Mesenchymal stem cell (in vitro differentiated cells and primary cell): ENCODE measurements at regions not wholly inside any gene's neighbourhood (a gene's known extent, or its start where the extent isn't known, plus 50 kb on each side); places are given as distances from the start of the nearest gene placed in this dataset.

Experiments used
- DNase-seq: peaks from one replicate; pipeline ENCODE4 v3.0.0-alpha.2; 2013
- H2AFZ ChIP-seq: one replicate; pipeline ENCODE4 v1.6.1; 2013; ENCODE audit warnings: low read depth, mild to moderate bottlenecking, control low read depth, inconsistent platforms, low read length, moderate library complexity
- H2AK5ac ChIP-seq: 2 replicates; pipeline ENCODE4 v1.6.1; 2013; ENCODE audit warnings: low read length, moderate library complexity, mild to moderate bottlenecking, inconsistent platforms; ENCODE audit not compliant: severe bottlenecking
- H2BK120ac ChIP-seq: one replicate; pipeline ENCODE4 v1.6.1; 2013; ENCODE audit warnings: low read depth, mild to moderate bottlenecking, inconsistent platforms, low read length, moderate library complexity
- H2BK12ac ChIP-seq, 2 experiments: one replicate each; pipeline ENCODE4 v1.6.1; 2013; ENCODE audit warnings: inconsistent platforms in 2 of 2, low read length in 2 of 2, mild to moderate bottlenecking in 2 of 2, moderate library complexity in 2 of 2, control low read depth in 1 of 2
- H2BK15ac ChIP-seq: one replicate; pipeline ENCODE4 v1.6.1; 2013; ENCODE audit warnings: mild to moderate bottlenecking, low read depth, inconsistent platforms; ENCODE audit not compliant: poor library complexity, severe bottlenecking
- H2BK5ac ChIP-seq: 2 replicates; pipeline ENCODE4 v1.6.1; 2013; ENCODE audit warnings: low read depth, mild to moderate bottlenecking, low read length, control low read depth, inconsistent platforms; ENCODE audit not compliant: poor library complexity, severe bottlenecking
- H3K14ac ChIP-seq, 2 experiments: one replicate each; pipeline ENCODE4 v1.6.1; 2013; ENCODE audit warnings: inconsistent platforms in 2 of 2, low read length in 2 of 2, control low read depth in 1 of 2, mild to moderate bottlenecking in 1 of 2, moderate library complexity in 1 of 2
- H3K18ac ChIP-seq, 2 experiments: one replicate each; pipeline ENCODE4 v1.6.1; 2013; ENCODE audit warnings: inconsistent platforms in 2 of 2, low read length in 2 of 2, control low read depth in 1 of 2, low read depth in 1 of 2, mild to moderate bottlenecking in 1 of 2
- H3K23ac ChIP-seq, 2 experiments: one replicate each; pipeline ENCODE4 v1.6.1; 2013; ENCODE audit warnings: inconsistent platforms in 2 of 2, low read length in 2 of 2, mild to moderate bottlenecking in 2 of 2, moderate library complexity in 2 of 2, control low read depth in 1 of 2
- H3K27ac ChIP-seq: 2 replicates; pipeline ENCODE4 v1.5.1; 2013; ENCODE audit warnings: mild to moderate bottlenecking, moderate library complexity, low read length, control low read depth, inconsistent platforms; ENCODE audit not compliant: poor library complexity, severe bottlenecking
- H3K27me3 ChIP-seq, 2 experiments: 2 replicates each; pipeline versions ENCODE4 v1.6.1 to v1.7.0; 2013; ENCODE audit warnings: low read length in 2 of 2, mild to moderate bottlenecking in 2 of 2, moderate library complexity in 2 of 2, control low read depth in 1 of 2, inconsistent platforms in 1 of 2; ENCODE audit not compliant: control insufficient read depth in 1 of 2, insufficient read depth in 1 of 2
- H3K36me3 ChIP-seq, 2 experiments: 2 replicates each; pipeline versions ENCODE4 v1.6.1 to v1.7.0; 2013; ENCODE audit warnings: low read length in 2 of 2, control low read depth in 1 of 2, inconsistent platforms in 1 of 2, low read depth in 1 of 2, mild to moderate bottlenecking in 1 of 2; ENCODE audit not compliant: insufficient read depth in 2 of 2, control insufficient read depth in 1 of 2
- H3K4ac ChIP-seq, 2 experiments: one replicate each; pipeline ENCODE4 v1.6.1; 2013; ENCODE audit warnings: inconsistent platforms in 2 of 2, low read length in 2 of 2, mild to moderate bottlenecking in 2 of 2, moderate library complexity in 2 of 2, control low read depth in 1 of 2, low read depth in 1 of 2
- H3K4me1 ChIP-seq: 2 replicates; pipeline ENCODE4 v1.6.1; 2013; ENCODE audit warnings: low read depth, low read length, control low read depth; ENCODE audit not compliant: control insufficient read depth, insufficient read depth
- H3K4me2 ChIP-seq: 2 replicates; pipeline ENCODE4 v1.6.1; 2013; ENCODE audit warnings: low read length, mild to moderate bottlenecking, inconsistent platforms; ENCODE audit not compliant: poor library complexity, severe bottlenecking
- H3K4me3 ChIP-seq, 2 experiments: 2 replicates each; pipeline versions ENCODE4 v1.5.1 to v1.7.0; 2013; ENCODE audit warnings: low read length in 2 of 2, mild to moderate bottlenecking in 2 of 2, control low read depth in 1 of 2, low read depth in 1 of 2; ENCODE audit not compliant: insufficient read depth in 1 of 2
- H3K79me1 ChIP-seq: replicated peaks from 2 replicates; pipeline ENCODE4 v1.6.1; 2013; ENCODE audit warnings: mild to moderate bottlenecking, control low read depth, low read length, inconsistent platforms; ENCODE audit not compliant: poor library complexity, severe bottlenecking
- H3K9ac ChIP-seq: 2 replicates; pipeline ENCODE4 v1.7.0; 2013; ENCODE audit warnings: mild to moderate bottlenecking, low read length, moderate library complexity
- H3K9me3 ChIP-seq: 2 replicates; pipeline ENCODE4 v1.7.0; 2013; ENCODE audit warnings: mild to moderate bottlenecking, low read length; ENCODE audit not compliant: control insufficient read depth
- H4K8ac ChIP-seq: one replicate; pipeline ENCODE4 v1.6.1; 2013; ENCODE audit warnings: inconsistent platforms, mild to moderate bottlenecking, low read length, moderate library complexity
- H4K91ac ChIP-seq: one replicate; pipeline ENCODE4 v1.6.1; 2013; ENCODE audit warnings: mild to moderate bottlenecking, low read length, inconsistent platforms
- WGBS: methylation state at CpG from one replicate; pipeline ENCODE4 v1.1.7; 2013; ENCODE audit warnings: mixed read lengths; 5-methylcytosine and 5-hydroxymethylcytosine counted together

DNA sequence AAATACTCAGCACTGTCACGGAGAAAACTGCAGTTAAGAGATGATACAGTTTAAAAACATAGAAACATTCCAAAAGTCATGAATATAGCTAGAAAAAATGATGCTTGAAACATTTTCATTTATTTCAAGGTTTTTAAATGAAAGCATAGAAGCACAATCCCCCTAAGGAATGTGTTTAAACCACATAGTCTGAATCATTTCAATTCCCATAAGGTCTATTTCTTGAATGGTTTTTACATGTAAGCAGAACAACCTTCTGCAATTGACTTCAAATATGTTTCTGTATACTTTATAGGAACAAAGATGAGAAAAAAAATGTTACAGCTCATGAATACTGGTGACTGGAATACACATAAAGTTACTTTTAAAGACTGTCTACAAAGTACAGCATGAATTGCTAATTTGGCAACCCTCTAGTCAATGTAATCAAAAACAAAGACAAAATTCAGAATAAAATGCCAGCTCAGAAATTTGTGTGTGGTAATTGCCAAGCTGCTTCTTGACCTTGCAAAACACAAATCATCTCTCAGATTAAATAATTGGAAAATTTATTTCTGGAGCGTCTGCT lies 886.4 kb upstream of the ADGRL3 start:
- Histone ChIP-seq H2BK15ac (no peak overlapping the region), H4K8ac (no peak overlapping the region), H2AFZ (no peak overlapping the region), H3K9me3 (peaks cover 8% of the 10 kb centered on the region), H3K27me3 (no peaks in the 10 kb centered on the region), H2BK12ac (no peak overlapping the region), H3K14ac (no peak overlapping the region), H3K4me2 (no peak overlapping the region), H3K4me3 (no peak overlapping the region), H3K4ac (no peak overlapping the region), H3K36me3 (no peaks in the 10 kb centered on the region), H3K23ac (no peak overlapping the region), H2BK120ac (no peak overlapping the region), H3K18ac (no peak overlapping the region), H3K27ac (no peak overlapping the region), H2BK5ac (no peak overlapping the region), H3K4me1 (no peaks in the 10 kb centered on the region), H3K79me1 (no peaks in the 10 kb centered on the region), H4K91ac (no peak overlapping the region), H3K9ac (no peak overlapping the region), H2AK5ac (no peak overlapping the region)
- peak; percentile 1 for DNase-seq
- no CpG with 5 or more reads among the region's 2 CpGs for WGBS

DNA sequence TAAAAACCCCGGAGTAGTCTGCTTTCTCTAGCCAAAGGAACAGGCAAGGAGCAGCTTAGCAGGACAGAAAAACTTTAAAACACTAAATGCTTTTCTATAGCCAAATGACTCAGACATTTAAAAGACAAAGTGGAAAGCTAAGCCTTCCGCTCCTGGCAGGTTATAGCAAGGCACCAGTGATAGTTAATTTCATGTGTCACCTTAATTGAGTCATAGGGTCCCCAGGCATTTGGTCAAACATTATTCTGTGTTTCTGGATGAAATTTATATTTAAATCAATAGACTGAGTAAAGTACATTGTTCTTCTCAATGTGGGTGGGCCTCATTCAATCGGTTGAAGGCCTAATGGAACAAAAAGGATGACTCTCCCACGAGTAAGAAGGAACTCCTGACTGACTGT lies 885.7 kb upstream of the ADGRL3 start:
- H3K9me3 ChIP-seq = peaks cover 8% of the 10 kb centered on the region
- WGBS = 74% methylated on average over 4 of the region's 4 CpGs
- H2AFZ ChIP-seq = no peak overlapping the region
- H4K91ac ChIP-seq = no peak overlapping the region
- H3K79me1 ChIP-seq = no peaks in the 10 kb centered on the region
- no peak overlapping the region for H2BK120ac ChIP-seq
- no peak overlapping the region for H3K27ac ChIP-seq
- H3K27me3 ChIP-seq = no peaks in the 10 kb centered on the region
- H2BK5ac ChIP-seq = no peak overlapping the region
- no peak overlapping the region for H3K4me2 ChIP-seq
- H3K4me1 ChIP-seq = no peaks in the 10 kb centered on the region
- no peak overlapping the region for H3K23ac ChIP-seq
- no peak overlapping the region for H2BK12ac ChIP-seq
- H2BK15ac ChIP-seq = no peak overlapping the region
- no peaks in the 10 kb centered on the region for H3K36me3 ChIP-seq
- no peak overlapping the region for H3K4ac ChIP-seq
- H3K4me3 ChIP-seq = no peak overlapping the region
- no peak overlapping the region for H4K8ac ChIP-seq
- H3K9ac ChIP-seq = no peak overlapping the region
- H2AK5ac ChIP-seq = no peak overlapping the region
- H3K14ac ChIP-seq = no peak overlapping the region
- no peak for DNase-seq
- H3K18ac ChIP-seq = no peak overlapping the region

DNA sequence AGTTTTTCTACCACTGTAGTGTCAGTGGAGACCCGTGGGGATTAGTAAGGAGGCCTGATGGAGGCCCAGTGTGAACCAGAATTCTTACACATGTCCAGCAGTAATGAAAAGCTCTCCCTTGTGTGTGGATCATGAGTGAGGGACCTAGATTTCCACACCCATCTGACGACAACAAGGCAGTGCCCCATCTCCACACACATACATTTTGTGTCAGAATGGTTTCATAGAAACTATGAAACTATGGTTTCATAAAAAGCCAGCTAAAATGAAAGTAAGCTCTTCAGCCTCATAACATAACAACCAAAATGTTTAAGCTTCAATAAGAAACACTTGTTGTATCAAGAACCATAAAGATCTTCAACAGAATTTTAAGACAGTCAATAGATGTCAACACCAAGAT lies 884.5 kb upstream of the ADGRL3 start:
- no peak overlapping the region for H3K27ac ChIP-seq
- no peak overlapping the region for H4K8ac ChIP-seq
- no peak overlapping the region for H2BK12ac ChIP-seq
- no peak overlapping the region for H3K9ac ChIP-seq
- H3K18ac ChIP-seq = no peak overlapping the region
- no peak overlapping the region for H4K91ac ChIP-seq
- no peaks in the 10 kb centered on the region for H3K27me3 ChIP-seq
- 100% methylated on average over 1 of the region's 2 CpGs for WGBS
- no peak overlapping the region for H3K14ac ChIP-seq
- H3K4me3 ChIP-seq = no peak overlapping the region
- no peak overlapping the region for H3K23ac ChIP-seq
- H3K9me3 ChIP-seq = peaks cover 8% of the 10 kb centered on the region
- no peak overlapping the region for H2BK5ac ChIP-seq
- H2AK5ac ChIP-seq = no peak overlapping the region
- no peak overlapping the region for H2AFZ ChIP-seq
- no peaks in the 10 kb centered on the region for H3K4me1 ChIP-seq
- H2BK15ac ChIP-seq = no peak overlapping the region
- no peak overlapping the region for H3K4ac ChIP-seq
- no peak overlapping the region for H2BK120ac ChIP-seq
- DNase-seq = no peak
- H3K4me2 ChIP-seq = no peak overlapping the region
- no peaks in the 10 kb centered on the region for H3K36me3 ChIP-seq
- H3K79me1 ChIP-seq = no peaks in the 10 kb centered on the region

DNA sequence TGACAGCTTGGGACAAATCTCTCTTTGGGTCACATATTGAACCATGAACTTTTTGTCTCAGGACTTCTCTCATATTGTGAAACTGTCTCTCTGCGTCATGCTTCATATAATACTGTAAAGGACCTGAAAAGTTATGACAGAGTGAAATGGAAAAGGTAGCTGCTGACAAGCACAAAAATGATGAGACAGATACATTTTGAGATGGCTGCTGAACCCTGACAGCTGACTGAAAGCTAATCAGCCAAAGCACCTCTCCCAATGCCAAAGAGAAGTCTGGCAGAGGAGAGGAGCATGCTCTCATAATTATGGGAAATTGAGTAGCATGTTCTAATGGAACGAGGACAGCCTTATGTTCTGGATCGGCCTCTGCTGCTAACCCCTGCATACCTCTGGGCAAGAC lies 873.4 kb upstream of the ADGRL3 start:
- no peak overlapping the region for H3K4me2 ChIP-seq

More for the DNA sequence above, 873.4 kb upstream of the ADGRL3 start:
- Histone ChIP-seq H3K79me1 (no peaks in the 10 kb centered on the region), H3K4ac (no peak overlapping the region), H3K18ac (no peak overlapping the region), H3K36me3 (no peaks in the 10 kb centered on the region), H2AFZ (no peak overlapping the region), H3K27me3 (no peaks in the 10 kb centered on the region), H3K9me3 (no peaks in the 10 kb centered on the region), H2AK5ac (no peak overlapping the region), H2BK15ac (no peak overlapping the region), H3K9ac (no peak overlapping the region), H3K27ac (no peak overlapping the region), H2BK5ac (no peak overlapping the region), H2BK120ac (no peak overlapping the region), H3K14ac (no peak overlapping the region), H3K4me3 (no peak overlapping the region), H4K91ac (no peak overlapping the region), H3K23ac (no peak overlapping the region), H3K4me1 (no peaks in the 10 kb centered on the region), H4K8ac (no peak overlapping the region), H2BK12ac (no peak overlapping the region)
- DNase-seq = no peak
- WGBS = 90% methylated on average over 2 of the region's 3 CpGs
